ENCODE measurements at regions not wholly inside any gene's neighbourhood (a gene's known extent, or its start where the extent isn't known, plus 50 kb on each side); places are given as distances from the start of the nearest gene placed in this dataset.

DNA sequence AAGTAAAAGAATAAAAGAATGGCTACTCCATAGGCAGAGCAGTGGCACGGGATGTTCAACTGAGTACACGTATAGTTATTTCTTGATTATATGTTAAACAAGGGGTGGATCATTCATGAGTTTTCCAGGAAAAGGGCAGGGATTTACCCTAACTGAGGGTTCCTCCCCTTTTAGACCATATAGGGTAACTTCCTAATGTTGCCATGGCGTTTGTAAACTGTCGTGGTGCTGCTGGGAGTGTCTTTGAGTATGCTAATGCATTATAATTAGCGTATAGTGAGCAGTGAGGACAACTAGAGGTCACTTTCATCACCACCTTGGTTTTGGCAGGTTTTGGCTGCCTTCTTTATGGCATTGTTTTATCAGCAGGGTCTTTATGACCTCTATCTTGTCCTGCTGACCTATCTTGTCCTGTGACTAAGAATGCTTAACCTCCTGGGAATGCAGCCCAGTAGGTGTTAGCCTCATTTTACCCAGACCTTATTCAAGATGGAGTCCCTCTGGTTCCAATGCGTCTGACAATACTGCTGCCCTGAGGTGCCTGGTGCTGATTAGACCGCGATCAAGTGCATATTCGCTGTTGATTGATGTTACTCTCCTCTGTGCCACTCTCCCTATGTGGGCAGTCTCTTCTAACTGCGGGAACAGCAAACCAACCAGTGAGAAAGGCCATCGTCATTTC is 67.6 kb upstream of the AMN1 start:
- Histone ChIP-seq H2AFZ (ENCODE audit: low read depth, low read length) (0 out of 2 replicates have a peak overlapping the region, but pooled peaks have one; percentile 47), H3K9me1 (ENCODE audit: control insufficient read depth, insufficient read depth, low read length) (no peaks in the 10 kb centered on the region), H3K9ac (ENCODE audit: insufficient read depth in 1 of 2, low read depth in 2 of 2, low read length in 2 of 2) (no peak overlapping the region), H3K27ac (ENCODE audit: extremely low read depth, low read depth, low read length) (no peak overlapping the region), H3K4me2 (ENCODE audit: insufficient read depth, low read length) (no peak overlapping the region), H3K4me1 (replicated peaks in 1 of 2; ENCODE audit: control insufficient read depth in 2 of 2, insufficient read depth in 2 of 2, low read length in 2 of 2) (no peaks in the 10 kb centered on the region), H3K79me2 (ENCODE audit: control insufficient read depth, insufficient read depth, low read length) (no peaks in the 10 kb centered on the region), H4K20me1 (replicated peaks; ENCODE audit: control insufficient read depth, insufficient read depth, low read length) (no peaks in the 10 kb centered on the region), H3K27me3 (ENCODE audit: control insufficient read depth in 2 of 2, insufficient read depth in 2 of 2, low read length in 2 of 2) (no peaks in the 10 kb centered on the region), H3K36me3 (ENCODE audit: control insufficient read depth, insufficient read depth, low read length) (no peaks in the 10 kb centered on the region), H3K9me3 (replicated peaks; ENCODE audit: control insufficient read depth, insufficient read depth, low read depth, low read length) (no peaks in the 10 kb centered on the region), H3K4me3 (no peak overlapping the region)
- 71% methylated on average over 11 of the region's 11 CpGs for WGBS (ENCODE audit: insufficient coverage, low coverage, missing lambda C conversion rate)
- POLR2A ChIA-PET: no interaction called here
- intact Hi-C loops (cut with micrococcal nuclease) (no loop called here), in situ Hi-C loops (cut with MboI) (no loop called here)
- peak; percentile 19 for FAIRE-seq
- peak; percentile 33; the same call in 2 of the 3 replicates for ATAC-seq
- DNase-seq (ENCODE audit: extremely low read depth in 1 of 4, low spot score in 3 of 4): no peak
- CTCF ChIA-PET (ENCODE audit: low intra/inter-chr PET ratio): no interaction called here
- BruUV-seq (replicated peaks): no TSS peak
- TF ChIP-seq ARID2 (IDR thresholded peaks at IDR 0.05) (no peak), CREB3 (tag; conservative IDR thresholded peaks at IDR 0.05; ENCODE audit: low read depth) (no peak), ZNF592 (IDR thresholded peaks at IDR 0.05) (peak; percentile 88), CEBPG (CRISPR knock-in tag; IDR thresholded peaks at IDR 0.05) (no peak), CEBPG (tag; conservative IDR thresholded peaks at IDR 0.05 in 1 of 2, IDR thresholded peaks at IDR 0.05 in 1 of 2) (no peak), DMBX1 (CRISPR knock-in tag; IDR thresholded peaks at IDR 0.05; ENCODE audit: borderline replicate concordance) (peak; percentile 92), POLR3A (IDR thresholded peaks at IDR 0.05; ENCODE audit: borderline replicate concordance, extremely low read depth, insufficient read depth, insufficient read length) (no peak), PTTG1 (tag; IDR thresholded peaks at IDR 0.05; ENCODE audit: low read depth) (0 out of 2 replicates have a peak, but pooled peaks have one; percentile 39), MEF2A (IDR thresholded peaks at IDR 0.05; ENCODE audit: control insufficient read depth, low read depth, low read length) (no peak), SMAD4 (CRISPR knock-in tag; conservative IDR thresholded peaks at IDR 0.05) (peak; percentile 28; the same call in 1 of the 2 replicates), ESRRA (IDR thresholded peaks at IDR 0.05; ENCODE audit: borderline replicate concordance, low read depth) (peak; percentile 64; the same call in 1 of the 2 replicates), RFX1 (IDR thresholded peaks at IDR 0.05) (peak; percentile 68), DDX20 (tag; IDR thresholded peaks at IDR 0.05; ENCODE audit: low read depth) (peak; percentile 27; the same call in 1 of the 2 replicates), ZNF41 (CRISPR knock-in tag; conservative IDR thresholded peaks at IDR 0.05) (no peak), EGR1 (conservative IDR thresholded peaks at IDR 0.05) (no peak), HNRNPL (IDR thresholded peaks at IDR 0.05; ENCODE audit: low read depth, low read length) (no peak), RBM25 (IDR thresholded peaks at IDR 0.05; ENCODE audit: low read depth, low read length, severe bottlenecking) (no peak)

All from K562 (cell line).